ENCODE measurements at regions not wholly inside any gene's neighbourhood (a gene's known extent, or its start where the extent isn't known, plus 50 kb on each side); places are given as distances from the start of the nearest gene placed in this dataset.

DNA sequence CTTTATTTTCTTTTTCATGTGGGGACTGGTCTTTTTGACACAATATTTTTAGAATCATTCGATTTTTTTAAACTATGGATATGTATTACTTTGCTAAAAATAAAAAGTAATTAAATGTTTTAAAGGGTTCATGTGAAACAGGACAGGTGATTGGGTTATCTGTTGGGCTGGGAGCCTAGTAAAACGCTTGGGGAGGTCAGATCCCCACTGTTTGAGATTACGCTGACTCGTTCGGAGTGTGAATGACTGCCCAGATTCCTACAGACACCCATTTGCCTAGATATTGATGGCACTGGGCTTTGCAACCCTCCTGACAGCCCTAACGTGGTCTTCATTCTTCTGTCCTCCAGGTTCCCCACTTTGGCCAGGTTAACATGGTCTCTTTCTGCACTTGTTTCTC lies 62.9 kb upstream of the UBASH3B start:
- TF ChIP-seq EP300 (IDR thresholded peaks at IDR 0.05; ENCODE audit: borderline replicate concordance) (no peak), YY1 (IDR thresholded peaks at IDR 0.05; ENCODE audit: low read depth) (no peak), EGR1 (IDR thresholded peaks at IDR 0.05) (no peak), FOXM1 (IDR thresholded peaks at IDR 0.05; ENCODE audit: borderline replicate concordance, low read depth) (no peak), ZBTB7A (IDR thresholded peaks at IDR 0.05; ENCODE audit: low read depth) (no peak)
- TF ChIP-seq, protein P1, sequence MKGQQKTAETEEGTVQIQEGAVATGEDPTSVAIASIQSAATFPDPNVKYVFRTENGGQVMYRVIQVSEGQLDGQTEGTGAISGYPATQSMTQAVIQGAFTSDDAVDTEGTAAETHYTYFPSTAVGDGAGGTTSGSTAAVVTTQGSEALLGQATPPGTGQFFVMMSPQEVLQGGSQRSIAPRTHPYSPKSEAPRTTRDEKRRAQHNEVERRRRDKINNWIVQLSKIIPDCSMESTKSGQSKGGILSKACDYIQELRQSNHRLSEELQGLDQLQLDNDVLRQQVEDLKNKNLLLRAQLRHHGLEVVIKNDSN (IDR thresholded peaks at IDR 0.05), result no peak

DNA sequence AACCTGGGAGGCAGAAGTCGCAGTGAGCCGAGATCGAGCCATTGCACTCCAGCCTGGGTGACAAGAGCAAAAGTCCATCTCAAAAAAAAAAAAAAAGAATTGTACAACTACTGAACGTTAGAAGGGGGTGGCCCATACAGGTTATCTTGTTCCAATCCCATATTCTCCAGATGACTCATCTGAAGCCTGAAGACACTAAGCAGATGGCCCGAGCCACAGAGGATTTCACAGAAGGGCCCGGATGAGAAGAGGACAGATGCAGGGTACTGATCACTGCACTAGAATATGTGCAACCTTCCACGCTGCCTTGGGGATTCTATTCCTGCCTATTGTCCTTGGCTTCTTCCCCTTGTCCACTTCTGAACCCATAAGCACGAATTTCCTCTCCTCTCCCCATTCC lies 70.9 kb upstream of the UBASH3B start:
- no peak for TF ChIP-seq EP300 (IDR thresholded peaks at IDR 0.05; ENCODE audit: borderline replicate concordance)
- no peak for TF ChIP-seq YY1 (IDR thresholded peaks at IDR 0.05; ENCODE audit: low read depth)
- TF ChIP-seq NFIC (IDR thresholded peaks at IDR 0.05), result no peak
- TF ChIP-seq RAD21 (IDR thresholded peaks at IDR 0.05; ENCODE audit: low read depth), result no peak
- TF ChIP-seq TCF12 (IDR thresholded peaks at IDR 0.05; ENCODE audit: low read depth), result no peak
- TF ChIP-seq FOXM1 (IDR thresholded peaks at IDR 0.05; ENCODE audit: borderline replicate concordance, low read depth), result no peak
- TF ChIP-seq, protein P2, sequence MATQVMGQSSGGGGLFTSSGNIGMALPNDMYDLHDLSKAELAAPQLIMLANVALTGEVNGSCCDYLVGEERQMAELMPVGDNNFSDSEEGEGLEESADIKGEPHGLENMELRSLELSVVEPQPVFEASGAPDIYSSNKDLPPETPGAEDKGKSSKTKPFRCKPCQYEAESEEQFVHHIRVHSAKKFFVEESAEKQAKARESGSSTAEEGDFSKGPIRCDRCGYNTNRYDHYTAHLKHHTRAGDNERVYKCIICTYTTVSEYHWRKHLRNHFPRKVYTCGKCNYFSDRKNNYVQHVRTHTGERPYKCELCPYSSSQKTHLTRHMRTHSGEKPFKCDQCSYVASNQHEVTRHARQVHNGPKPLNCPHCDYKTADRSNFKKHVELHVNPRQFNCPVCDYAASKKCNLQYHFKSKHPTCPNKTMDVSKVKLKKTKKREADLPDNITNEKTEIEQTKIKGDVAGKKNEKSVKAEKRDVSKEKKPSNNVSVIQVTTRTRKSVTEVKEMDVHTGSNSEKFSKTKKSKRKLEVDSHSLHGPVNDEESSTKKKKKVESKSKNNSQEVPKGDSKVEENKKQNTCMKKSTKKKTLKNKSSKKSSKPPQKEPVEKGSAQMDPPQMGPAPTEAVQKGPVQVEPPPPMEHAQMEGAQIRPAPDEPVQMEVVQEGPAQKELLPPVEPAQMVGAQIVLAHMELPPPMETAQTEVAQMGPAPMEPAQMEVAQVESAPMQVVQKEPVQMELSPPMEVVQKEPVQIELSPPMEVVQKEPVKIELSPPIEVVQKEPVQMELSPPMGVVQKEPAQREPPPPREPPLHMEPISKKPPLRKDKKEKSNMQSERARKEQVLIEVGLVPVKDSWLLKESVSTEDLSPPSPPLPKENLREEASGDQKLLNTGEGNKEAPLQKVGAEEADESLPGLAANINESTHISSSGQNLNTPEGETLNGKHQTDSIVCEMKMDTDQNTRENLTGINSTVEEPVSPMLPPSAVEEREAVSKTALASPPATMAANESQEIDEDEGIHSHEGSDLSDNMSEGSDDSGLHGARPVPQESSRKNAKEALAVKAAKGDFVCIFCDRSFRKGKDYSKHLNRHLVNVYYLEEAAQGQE (IDR thresholded peaks at IDR 0.05; ENCODE audit: low read depth), result no peak
- TF ChIP-seq, protein P1 (IDR thresholded peaks at IDR 0.05), result no peak
- no peak for TF ChIP-seq CREB1 (IDR thresholded peaks at IDR 0.05; ENCODE audit: low read depth)
- TF ChIP-seq EGR1 (IDR thresholded peaks at IDR 0.05), result no peak

DNA sequence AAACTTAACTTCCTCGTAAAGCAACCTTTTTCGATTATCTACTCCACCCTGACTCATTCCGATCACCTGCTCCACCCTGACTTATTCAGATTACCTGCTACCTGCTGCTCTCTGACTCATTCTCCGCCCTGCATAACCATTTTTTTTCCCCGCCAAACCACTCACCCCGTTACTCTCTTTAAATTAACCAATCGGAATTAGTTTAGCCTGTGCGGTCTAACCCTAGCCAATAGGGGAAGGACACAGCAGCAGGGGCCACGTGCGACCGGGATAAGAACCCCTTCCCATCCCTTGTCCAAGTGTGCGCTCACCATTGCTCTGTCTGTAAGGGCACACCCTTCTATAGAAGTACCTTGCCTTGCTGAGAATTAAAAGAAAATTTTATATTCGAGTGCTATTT lies 75.5 kb upstream of the UBASH3B start:
- peak; percentile 61; the same call in 1 of the 2 replicates for TF ChIP-seq FOXM1 (IDR thresholded peaks at IDR 0.05; ENCODE audit: borderline replicate concordance, low read depth)
- TF ChIP-seq, protein P3, sequence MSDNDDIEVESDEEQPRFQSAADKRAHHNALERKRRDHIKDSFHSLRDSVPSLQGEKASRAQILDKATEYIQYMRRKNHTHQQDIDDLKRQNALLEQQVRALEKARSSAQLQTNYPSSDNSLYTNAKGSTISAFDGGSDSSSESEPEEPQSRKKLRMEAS (IDR thresholded peaks at IDR 0.05), result peak; percentile 59; the same call in 1 of the 2 replicates
- TF ChIP-seq, protein P1 (IDR thresholded peaks at IDR 0.05), result peak; percentile 48

DNA sequence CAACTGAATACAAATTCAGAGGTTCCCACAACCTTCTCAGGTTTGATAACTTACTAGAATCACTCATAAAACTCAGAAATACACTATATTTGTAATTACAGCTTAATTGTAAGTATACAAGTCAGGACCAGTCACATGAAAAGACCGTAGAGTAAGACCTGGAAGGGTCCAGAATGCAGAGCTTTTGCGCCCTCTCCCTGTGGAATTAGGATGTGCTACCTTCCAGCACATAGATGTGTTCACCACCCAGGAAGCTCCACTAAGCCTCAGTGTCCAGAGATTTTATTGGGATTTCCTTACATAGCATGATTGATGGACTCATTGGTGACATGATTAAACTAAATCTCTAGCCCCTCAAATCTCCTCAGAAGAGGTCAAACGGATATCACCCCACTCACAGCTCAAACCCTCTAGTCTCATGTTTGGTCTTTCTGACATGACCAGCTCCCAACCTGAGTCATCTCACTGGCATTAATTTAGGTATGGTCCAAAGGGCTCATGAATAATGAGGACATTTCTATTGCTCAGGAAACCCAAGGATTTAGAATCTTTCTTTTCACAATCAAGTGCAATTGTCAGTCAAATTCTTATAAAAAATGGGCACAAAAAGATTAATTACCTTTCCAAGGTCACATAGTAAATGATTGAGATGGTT lies 77.2 kb upstream of the UBASH3B start:
- TF ChIP-seq, protein P2 (IDR thresholded peaks at IDR 0.05; ENCODE audit: low read depth), result no peak
- TF ChIP-seq RAD21 (IDR thresholded peaks at IDR 0.05; ENCODE audit: low read depth), result peak; percentile 33; the same call in 1 of the 2 replicates

DNA sequence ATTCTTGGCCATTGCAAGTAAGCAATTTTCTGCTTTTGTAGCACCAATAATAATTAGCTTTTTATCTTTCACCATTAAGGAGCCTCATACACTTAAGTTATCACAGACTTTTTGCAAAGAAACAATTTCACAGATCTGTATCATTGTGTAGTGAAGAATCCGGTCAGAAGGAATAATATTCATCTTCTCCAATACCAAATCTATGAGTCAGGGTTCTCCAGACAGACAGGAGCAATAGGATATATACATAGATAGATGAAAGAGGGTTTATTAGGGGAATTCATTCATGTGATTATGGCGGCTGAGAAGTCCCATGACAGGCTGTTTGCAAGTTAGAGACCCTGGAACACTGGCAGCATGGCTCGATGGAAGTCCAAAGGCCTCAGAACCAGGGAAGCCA lies 82.9 kb upstream of the UBASH3B start:
- TF ChIP-seq, protein P2 (IDR thresholded peaks at IDR 0.05; ENCODE audit: low read depth), result no peak
- TF ChIP-seq ZBTB7A (IDR thresholded peaks at IDR 0.05; ENCODE audit: low read depth) (no peak), EGR1 (IDR thresholded peaks at IDR 0.05) (no peak), TEAD4 (IDR thresholded peaks at IDR 0.05) (no peak), CREB1 (IDR thresholded peaks at IDR 0.05; ENCODE audit: low read depth) (no peak), FOXM1 (IDR thresholded peaks at IDR 0.05; ENCODE audit: borderline replicate concordance, low read depth) (no peak), YY1 (IDR thresholded peaks at IDR 0.05; ENCODE audit: low read depth) (no peak), TAF1 (IDR thresholded peaks at IDR 0.05; ENCODE audit: low read depth) (no peak)
- TF ChIP-seq, protein P3 (IDR thresholded peaks at IDR 0.05), result no peak
